GM18907 (cell line): ENCODE measurements at regions not wholly inside any gene's neighbourhood (a gene's known extent, or its start where the extent isn't known, plus 50 kb on each side); places are given as distances from the start of the nearest gene placed in this dataset.
A peak's percentile ranks its signal among the peaks of the same experiment; 100 is the strongest.
"Not testable (repeated sequence)": the region's sequence is repeated elsewhere in the genome, so short reads cannot be mapped to it uniquely, and the experiment has no call there.

ENCODE experiments used
- ATAC-seq: cut with Tn5 transposase; IDR thresholded peaks from one replicate; pipeline ENCODE4 v1.9.1; 2021; ENCODE audit warnings: mild to moderate bottlenecking, moderate library complexity; ENCODE audit not compliant: unreplicated experiment

GRCh38 chr2:120544522-120544921 lies 191.1 kb upstream of the GLI2 start:
- no peak for ATAC-seq

GRCh38 chr2:120545007-120545406 lies 190.7 kb upstream of the GLI2 start:
- not testable (repeated sequence) for ATAC-seq

- no peak for ATAC-seq
Observed at GRCh38 chr2:120545521-120546047, 190.1 kb upstream of the GLI2 start.

GRCh38 chr2:120546048-120546864 lies 189.4 kb upstream of the GLI2 start:
- no peak for ATAC-seq

- ATAC-seq = no peak
Observed at GRCh38 chr2:120546865-120547390, 188.7 kb upstream of the GLI2 start.

- no peak for ATAC-seq
Observed at GRCh38 chr2:120547662-120548061, 188.0 kb upstream of the GLI2 start.

GRCh38 chr2:120548627-120549608 lies 186.8 kb upstream of the GLI2 start:
- ATAC-seq = no peak

GRCh38 chr2:120549841-120550240 lies 185.8 kb upstream of the GLI2 start:
- no peak for ATAC-seq

- no peak for ATAC-seq
Observed at GRCh38 chr2:120550282-120550681, 185.4 kb upstream of the GLI2 start.

- no peak for ATAC-seq
Observed at GRCh38 chr2:120550893-120551446, 184.7 kb upstream of the GLI2 start.

- no peak for ATAC-seq
Observed at GRCh38 chr2:120551522-120551921, 184.1 kb upstream of the GLI2 start.

GRCh38 chr2:120552079-120552478 lies 183.6 kb upstream of the GLI2 start:
- no peak for ATAC-seq

GRCh38 chr2:120552800-120553481 lies 182.7 kb upstream of the GLI2 start:
- peak; percentile 53 for ATAC-seq

GRCh38 chr2:120554625-120555032 lies 181.0 kb upstream of the GLI2 start:
- no peak for ATAC-seq

GRCh38 chr2:120555092-120555491 lies 180.6 kb upstream of the GLI2 start:
- no peak for ATAC-seq

GRCh38 chr2:120556911-120557310 lies 178.8 kb upstream of the GLI2 start:
- ATAC-seq = no peak

- no peak for ATAC-seq
Observed at GRCh38 chr2:120558847-120559246, 176.8 kb upstream of the GLI2 start.

- no peak for ATAC-seq
Observed at GRCh38 chr2:120559401-120559800, 176.3 kb upstream of the GLI2 start.

GRCh38 chr2:120560330-120560729 lies 175.3 kb upstream of the GLI2 start:
- no peak for ATAC-seq

GRCh38 chr2:120561379-120562035 lies 174.2 kb upstream of the GLI2 start:
- no peak for ATAC-seq
